ENCODE measurements at regions not wholly inside any gene's neighbourhood (a gene's known extent, or its start where the extent isn't known, plus 50 kb on each side); places are given as distances from the start of the nearest gene placed in this dataset.

GRCh38 chr19:32224371-32225244 is 120.8 kb upstream of the ZNF507 start:
- POLR2A ChIA-PET = no interaction called here
- no peak for DNase-seq (ENCODE audit: low read depth, low spot score)

GRCh38 chr19:32227561-32228165 is 117.7 kb upstream of the ZNF507 start:
- H3K4me3 ChIP-seq (ENCODE audit: low read depth, low read length) = no peak overlapping the region
- POLR2A ChIA-PET = no interaction called here
- DNase-seq (ENCODE audit: low read depth, low spot score) = no peak
- CTCF ChIA-PET = interaction anchor here (0.9 to 1.8 kb wide), 2 partner anchors 1545 to 1558 kb away, joined by 3 to 6 read pairs; no protein-coding TSS in a partner anchor
- no peak for TF ChIP-seq CTCF (IDR thresholded peaks at IDR 0.05; ENCODE audit: insufficient read depth, low read length, missing control alignments)

More at GRCh38 chr19:32224371-32225244, 120.8 kb upstream of the ZNF507 start:
- TF ChIP-seq CTCF (IDR thresholded peaks at IDR 0.05; ENCODE audit: insufficient read depth, low read length, missing control alignments) = peak; percentile 87
- CTCF ChIA-PET = interaction anchor here (0.6 to 5.5 kb wide), 46 partner anchors 8 to 1562 kb away, joined by 3 to 75 read pairs (median 3); no protein-coding TSS in a partner anchor
- H3K4me3 ChIP-seq (ENCODE audit: low read depth, low read length) = peak overlapping the region; percentile 32

- CTCF ChIA-PET = no interaction called here
- no peak overlapping the region for H3K4me3 ChIP-seq (ENCODE audit: low read depth, low read length)
- TF ChIP-seq CTCF (IDR thresholded peaks at IDR 0.05; ENCODE audit: insufficient read depth, low read length, missing control alignments) = no peak
- POLR2A ChIA-PET = no interaction called here
- no peak for DNase-seq (ENCODE audit: low read depth, low spot score)
Measured at GRCh38 chr19:32230441-32230840, 115.0 kb upstream of the ZNF507 start.

GRCh38 chr19:32231020-32231419 is 114.4 kb upstream of the ZNF507 start:
- CTCF ChIA-PET = no interaction called here
- POLR2A ChIA-PET = no interaction called here

GRCh38 chr19:32231691-32232090 is 113.7 kb upstream of the ZNF507 start:
- DNase-seq (ENCODE audit: low read depth, low spot score) = no peak
- H3K4me3 ChIP-seq (ENCODE audit: low read depth, low read length) = no peak overlapping the region
- ChIA-PET POLR2A (no interaction called here), CTCF (no interaction called here)
- TF ChIP-seq CTCF (IDR thresholded peaks at IDR 0.05; ENCODE audit: insufficient read depth, low read length, missing control alignments) = no peak

More at GRCh38 chr19:32231020-32231419, 114.4 kb upstream of the ZNF507 start:
- no peak for TF ChIP-seq CTCF (IDR thresholded peaks at IDR 0.05; ENCODE audit: insufficient read depth, low read length, missing control alignments)
- no peak for DNase-seq (ENCODE audit: low read depth, low spot score)
- H3K4me3 ChIP-seq (ENCODE audit: low read depth, low read length) = no peak overlapping the region

GRCh38 chr19:32232449-32232848 is 113.0 kb upstream of the ZNF507 start:
- no peak for TF ChIP-seq CTCF (IDR thresholded peaks at IDR 0.05; ENCODE audit: insufficient read depth, low read length, missing control alignments)
- H3K4me3 ChIP-seq (ENCODE audit: low read depth, low read length) = no peak overlapping the region
- DNase-seq (ENCODE audit: low read depth, low spot score) = no peak
- POLR2A ChIA-PET = no interaction called here
- CTCF ChIA-PET = interaction anchor here (0.6 kb wide), 2 partner anchors 8 to 337 kb away, joined by 3 read pairs; no protein-coding TSS in a partner anchor

All from AG04449 (cell line).